ENCODE measurements at regions not wholly inside any gene's neighbourhood (a gene's known extent, or its start where the extent isn't known, plus 50 kb on each side); places are given as distances from the start of the nearest gene placed in this dataset.

DNA sequence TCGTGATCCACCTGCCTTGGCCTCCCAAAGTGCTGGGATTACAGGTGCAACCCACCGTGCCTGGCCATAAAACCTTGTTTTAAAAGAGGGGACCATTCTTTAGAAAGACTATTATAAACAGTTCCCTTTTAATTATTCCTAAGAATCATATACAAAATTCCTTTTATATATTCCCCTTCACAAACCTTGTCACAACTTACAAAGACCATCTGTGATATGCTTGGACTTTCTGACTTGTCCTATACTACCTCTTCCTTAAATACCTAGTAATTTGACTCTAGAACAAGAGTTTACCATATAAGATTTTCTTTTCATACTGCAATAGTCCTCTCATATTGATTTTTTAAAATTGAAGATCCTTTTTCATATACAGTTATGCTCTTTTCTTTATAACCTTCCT, 135.8 kb upstream of the PRSS16 start:
- no peak for DNase-seq (ENCODE audit: low spot score in 2 of 2)
- no peak for TF ChIP-seq POLR2A (IDR thresholded peaks at IDR 0.05)
- TF ChIP-seq, protein P1, sequence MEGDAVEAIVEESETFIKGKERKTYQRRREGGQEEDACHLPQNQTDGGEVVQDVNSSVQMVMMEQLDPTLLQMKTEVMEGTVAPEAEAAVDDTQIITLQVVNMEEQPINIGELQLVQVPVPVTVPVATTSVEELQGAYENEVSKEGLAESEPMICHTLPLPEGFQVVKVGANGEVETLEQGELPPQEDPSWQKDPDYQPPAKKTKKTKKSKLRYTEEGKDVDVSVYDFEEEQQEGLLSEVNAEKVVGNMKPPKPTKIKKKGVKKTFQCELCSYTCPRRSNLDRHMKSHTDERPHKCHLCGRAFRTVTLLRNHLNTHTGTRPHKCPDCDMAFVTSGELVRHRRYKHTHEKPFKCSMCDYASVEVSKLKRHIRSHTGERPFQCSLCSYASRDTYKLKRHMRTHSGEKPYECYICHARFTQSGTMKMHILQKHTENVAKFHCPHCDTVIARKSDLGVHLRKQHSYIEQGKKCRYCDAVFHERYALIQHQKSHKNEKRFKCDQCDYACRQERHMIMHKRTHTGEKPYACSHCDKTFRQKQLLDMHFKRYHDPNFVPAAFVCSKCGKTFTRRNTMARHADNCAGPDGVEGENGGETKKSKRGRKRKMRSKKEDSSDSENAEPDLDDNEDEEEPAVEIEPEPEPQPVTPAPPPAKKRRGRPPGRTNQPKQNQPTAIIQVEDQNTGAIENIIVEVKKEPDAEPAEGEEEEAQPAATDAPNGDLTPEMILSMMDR (IDR thresholded peaks at IDR 0.05): no peak
- TF ChIP-seq EP300 (IDR thresholded peaks at IDR 0.05): no peak
- no peak overlapping the region for H3K4me3 ChIP-seq
- no peaks in the 10 kb centered on the region for H3K9me3 ChIP-seq
- H3K4me1 ChIP-seq: no peaks in the 10 kb centered on the region
- no peaks in the 10 kb centered on the region for H3K27me3 ChIP-seq
- no peaks in the 10 kb centered on the region for H3K36me3 ChIP-seq
- 68 to 81% methylated on average over 2 of the region's 2 CpGs for WGBS, 2 donors
- no peak overlapping the region for H3K27ac ChIP-seq

DNA sequence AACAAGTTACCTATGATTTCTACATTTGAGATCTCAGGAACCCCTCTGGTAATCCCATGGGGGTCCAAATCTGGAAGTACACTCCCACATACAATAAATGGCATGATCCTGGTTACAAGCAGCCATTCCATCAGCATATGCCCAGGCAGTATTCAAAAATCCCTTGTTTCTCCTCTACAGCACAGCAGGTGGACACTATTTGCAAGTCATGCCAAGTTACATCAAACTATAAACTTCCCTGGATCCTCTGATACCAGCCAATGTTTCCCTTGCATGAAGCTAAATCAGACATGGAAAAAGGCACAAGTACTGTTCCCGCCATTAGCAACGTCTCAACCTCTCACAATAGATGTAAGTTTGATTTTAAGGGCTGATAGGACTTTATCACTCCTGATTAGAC, 134.5 kb upstream of the PRSS16 start:
- Histone ChIP-seq H3K9me3 (no peaks in the 10 kb centered on the region), H3K4me3 (no peak overlapping the region), H3K27ac (no peak overlapping the region), H3K4me1 (no peaks in the 10 kb centered on the region), H3K36me3 (no peaks in the 10 kb centered on the region), H3K27me3 (no peaks in the 10 kb centered on the region)
- DNase-seq (ENCODE audit: low spot score in 2 of 2): no peak
- no peak for TF ChIP-seq EP300 (IDR thresholded peaks at IDR 0.05)
- no peak for TF ChIP-seq POLR2A (IDR thresholded peaks at IDR 0.05)
- TF ChIP-seq, protein P1 (IDR thresholded peaks at IDR 0.05): no peak
- 90 to 93% methylated on average over 2 of the region's 2 CpGs for WGBS, 2 donors

DNA sequence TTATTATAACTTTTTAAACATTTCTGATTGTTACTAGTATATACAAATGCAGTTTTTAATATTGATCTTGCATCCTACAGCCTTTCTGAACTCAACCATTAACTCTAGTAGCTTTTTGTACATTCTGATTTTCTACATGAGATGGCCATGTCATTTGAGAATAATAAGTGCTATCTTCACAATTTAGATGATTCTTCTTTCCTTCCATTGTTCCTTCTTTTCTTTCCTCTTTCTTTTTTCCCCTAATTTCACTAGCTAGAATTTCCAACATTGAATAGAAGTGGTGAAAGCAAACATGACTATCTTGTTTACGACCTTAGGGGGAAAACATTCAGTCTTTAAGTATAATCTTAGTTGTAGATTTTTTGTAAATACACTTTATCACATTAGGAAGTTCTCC, 128.2 kb upstream of the PRSS16 start:
- Histone ChIP-seq H3K27ac (no peak overlapping the region), H3K36me3 (no peaks in the 10 kb centered on the region), H3K4me3 (no peak overlapping the region), H3K9me3 (no peaks in the 10 kb centered on the region), H3K4me1 (no peaks in the 10 kb centered on the region), H3K27me3 (no peaks in the 10 kb centered on the region)
- no peak for DNase-seq (ENCODE audit: low spot score in 2 of 2)
- 93 to 94% methylated on average over 1 of the region's 1 CpG for WGBS, 2 donors
- TF ChIP-seq, protein P1 (IDR thresholded peaks at IDR 0.05): no peak
- TF ChIP-seq EP300 (IDR thresholded peaks at IDR 0.05): no peak
- no peak for TF ChIP-seq POLR2A (IDR thresholded peaks at IDR 0.05)

DNA sequence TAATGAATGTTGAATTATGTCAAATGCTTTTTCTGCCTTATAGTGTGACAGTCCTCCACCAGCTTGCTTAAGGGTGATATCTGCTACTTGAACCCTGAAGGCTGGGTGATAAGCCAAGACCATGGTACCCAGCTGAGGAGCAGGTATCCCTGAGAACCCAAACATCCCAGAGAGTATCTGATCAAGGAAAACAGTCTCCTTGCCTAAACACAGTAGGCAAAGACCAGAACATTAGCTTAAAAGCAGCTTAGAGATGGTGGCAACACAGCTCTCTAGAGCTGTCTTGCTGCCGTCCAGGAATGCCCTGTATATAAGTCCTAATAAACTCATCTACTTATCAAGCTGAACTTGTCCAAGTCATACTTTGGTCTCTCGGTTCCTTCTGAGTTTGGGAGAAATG, 127.7 kb upstream of the PRSS16 start:
- 85 to 89% methylated on average over 2 of the region's 2 CpGs for WGBS, 2 donors

DNA sequence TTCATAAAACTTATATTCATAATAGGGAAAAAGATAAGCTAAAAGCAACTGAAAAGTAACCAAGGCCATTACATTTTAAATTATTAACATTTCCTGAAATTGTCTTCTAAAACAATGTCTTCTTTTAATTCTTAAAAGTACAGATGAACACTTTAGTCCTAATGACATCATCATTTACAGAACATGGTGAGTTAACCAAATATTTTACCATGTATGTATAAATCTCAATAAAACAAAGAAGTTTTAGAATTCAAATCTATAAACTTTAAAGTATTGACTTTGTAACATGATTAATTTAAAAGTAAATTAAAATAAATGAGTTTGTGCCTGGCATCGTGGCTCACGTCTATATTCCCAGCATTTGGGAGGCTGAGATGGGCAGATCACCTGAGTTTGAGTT, 125.9 kb upstream of the PRSS16 start:
- Histone ChIP-seq H3K9me3 (no peaks in the 10 kb centered on the region), H3K36me3 (no peaks in the 10 kb centered on the region), H3K27me3 (no peaks in the 10 kb centered on the region), H3K4me3 (no peak overlapping the region), H3K4me1 (peaks cover 0 to 1% (median 0%) of the 10 kb centered on the region in 4 donors), H3K27ac (no peak overlapping the region)
- DNase-seq (ENCODE audit: low spot score in 2 of 2): no peak
- no peak for TF ChIP-seq POLR2A (IDR thresholded peaks at IDR 0.05)
- TF ChIP-seq, protein P1 (IDR thresholded peaks at IDR 0.05): no peak
- no peak for TF ChIP-seq EP300 (IDR thresholded peaks at IDR 0.05)
- 94 to 97% methylated on average over 2 of the region's 2 CpGs for WGBS, 2 donors

More for the DNA sequence above, 127.7 kb upstream of the PRSS16 start:
- DNase-seq (ENCODE audit: low spot score in 2 of 2): no peak
- Histone ChIP-seq H3K36me3 (no peaks in the 10 kb centered on the region), H3K27ac (no peak overlapping the region), H3K4me3 (no peak overlapping the region), H3K4me1 (no peaks in the 10 kb centered on the region), H3K27me3 (no peaks in the 10 kb centered on the region), H3K9me3 (no peaks in the 10 kb centered on the region)
- TF ChIP-seq POLR2A (IDR thresholded peaks at IDR 0.05) (no peak), EP300 (IDR thresholded peaks at IDR 0.05) (no peak)
- TF ChIP-seq, protein P1 (IDR thresholded peaks at IDR 0.05): no peak

All from tibial nerve (tissue), 4 donors.